ENCODE measurements at regions not wholly inside any gene's neighbourhood (a gene's known extent, or its start where the extent isn't known, plus 50 kb on each side); places are given as distances from the start of the nearest gene placed in this dataset.

GRCh38 chr1:239943761-239944160 lies 147.9 kb upstream of the FMN2 start:
- Mint-ChIP-seq H3K36me3 (ENCODE audit: low read depth) (no peaks in the 10 kb centered on the region), H3K4me3 (no peak overlapping the region), H3K27ac (no peak overlapping the region), H3K4me1 (no peaks in the 10 kb centered on the region), H3K9me3 (peaks cover 9% of the 10 kb centered on the region), H3K27me3 (no peaks in the 10 kb centered on the region)
- DNase-seq: no peak
- intact Hi-C loops (cut with micrococcal nuclease): no loop called here

- intact Hi-C loops (cut with micrococcal nuclease): no loop called here
- H3K27me3 Mint-ChIP-seq: no peaks in the 10 kb centered on the region
- H3K4me1 Mint-ChIP-seq: no peaks in the 10 kb centered on the region
- no peak overlapping the region for H3K4me3 Mint-ChIP-seq
- no peak overlapping the region for H3K27ac Mint-ChIP-seq
- H3K9me3 Mint-ChIP-seq: peaks cover 9% of the 10 kb centered on the region
- no peaks in the 10 kb centered on the region for H3K36me3 Mint-ChIP-seq (ENCODE audit: low read depth)
- no peak for DNase-seq
Measured at GRCh38 chr1:239944666-239945065, 147.0 kb upstream of the FMN2 start.

- intact Hi-C loops (cut with micrococcal nuclease): no loop called here
- no peak for DNase-seq
- Mint-ChIP-seq H3K27me3 (no peaks in the 10 kb centered on the region), H3K4me1 (no peaks in the 10 kb centered on the region), H3K36me3 (ENCODE audit: low read depth) (no peaks in the 10 kb centered on the region), H3K4me3 (no peak overlapping the region), H3K27ac (no peak overlapping the region), H3K9me3 (peaks cover 9% of the 10 kb centered on the region)
Measured at GRCh38 chr1:239947801-239948200, 143.9 kb upstream of the FMN2 start.

- H3K4me3 Mint-ChIP-seq: no peak overlapping the region
- no peaks in the 10 kb centered on the region for H3K27me3 Mint-ChIP-seq
- peak; percentile 83 for DNase-seq
- no peak overlapping the region for H3K27ac Mint-ChIP-seq
- intact Hi-C loops (cut with micrococcal nuclease): loop anchor here (2.0 kb wide), 1 partner anchor 25 kb away; no protein-coding TSS in a partner anchor
- no peaks in the 10 kb centered on the region for H3K4me1 Mint-ChIP-seq
- H3K36me3 Mint-ChIP-seq (ENCODE audit: low read depth): no peaks in the 10 kb centered on the region
- H3K9me3 Mint-ChIP-seq: no peaks in the 10 kb centered on the region
Measured at GRCh38 chr1:239951511-239952140, 140.1 kb upstream of the FMN2 start.

- intact Hi-C loops (cut with micrococcal nuclease): no loop called here
Measured at GRCh38 chr1:239952348-239953308, 139.1 kb upstream of the FMN2 start.

GRCh38 chr1:239954836-239955235 lies 136.8 kb upstream of the FMN2 start:
- no peaks in the 10 kb centered on the region for H3K36me3 Mint-ChIP-seq (ENCODE audit: low read depth)
- no peaks in the 10 kb centered on the region for H3K4me1 Mint-ChIP-seq
- no peaks in the 10 kb centered on the region for H3K9me3 Mint-ChIP-seq
- intact Hi-C loops (cut with micrococcal nuclease): no loop called here
- no peak for DNase-seq
- no peak overlapping the region for H3K4me3 Mint-ChIP-seq
- peaks cover 3% of the 10 kb centered on the region for H3K27me3 Mint-ChIP-seq
- no peak overlapping the region for H3K27ac Mint-ChIP-seq

More at GRCh38 chr1:239952348-239953308, 139.1 kb upstream of the FMN2 start:
- no peaks in the 10 kb centered on the region for H3K27me3 Mint-ChIP-seq
- no peaks in the 10 kb centered on the region for H3K9me3 Mint-ChIP-seq
- no peaks in the 10 kb centered on the region for H3K4me1 Mint-ChIP-seq
- no peak overlapping the region for H3K4me3 Mint-ChIP-seq
- no peaks in the 10 kb centered on the region for H3K36me3 Mint-ChIP-seq (ENCODE audit: low read depth)
- DNase-seq: peak; percentile 56
- H3K27ac Mint-ChIP-seq: no peak overlapping the region

GRCh38 chr1:239955431-239955830 lies 136.3 kb upstream of the FMN2 start:
- H3K9me3 Mint-ChIP-seq: no peaks in the 10 kb centered on the region
- DNase-seq: peak; percentile 37
- H3K27me3 Mint-ChIP-seq: peaks cover 3% of the 10 kb centered on the region
- H3K4me1 Mint-ChIP-seq: no peaks in the 10 kb centered on the region
- no peaks in the 10 kb centered on the region for H3K36me3 Mint-ChIP-seq (ENCODE audit: low read depth)
- H3K4me3 Mint-ChIP-seq: no peak overlapping the region
- H3K27ac Mint-ChIP-seq: no peak overlapping the region
- intact Hi-C loops (cut with micrococcal nuclease): no loop called here

- Mint-ChIP-seq H3K9me3 (no peaks in the 10 kb centered on the region), H3K4me1 (no peaks in the 10 kb centered on the region), H3K27ac (no peak overlapping the region), H3K27me3 (peaks cover 3% of the 10 kb centered on the region), H3K36me3 (ENCODE audit: low read depth) (no peaks in the 10 kb centered on the region), H3K4me3 (no peak overlapping the region)
- intact Hi-C loops (cut with micrococcal nuclease): no loop called here
- DNase-seq: peak; percentile 33
Measured at GRCh38 chr1:239956263-239956662, 135.4 kb upstream of the FMN2 start.

GRCh38 chr1:239958063-239958462 lies 133.6 kb upstream of the FMN2 start:
- intact Hi-C loops (cut with micrococcal nuclease): no loop called here
- H3K4me1 Mint-ChIP-seq: no peaks in the 10 kb centered on the region
- H3K27ac Mint-ChIP-seq: no peak overlapping the region
- H3K36me3 Mint-ChIP-seq (ENCODE audit: low read depth): no peaks in the 10 kb centered on the region
- H3K9me3 Mint-ChIP-seq: no peaks in the 10 kb centered on the region
- peaks cover 3% of the 10 kb centered on the region for H3K27me3 Mint-ChIP-seq
- H3K4me3 Mint-ChIP-seq: no peak overlapping the region
- no peak for DNase-seq

GRCh38 chr1:239960366-239960765 lies 131.3 kb upstream of the FMN2 start:
- Mint-ChIP-seq H3K4me1 (no peaks in the 10 kb centered on the region), H3K4me3 (no peak overlapping the region), H3K36me3 (ENCODE audit: low read depth) (no peaks in the 10 kb centered on the region), H3K27me3 (peaks cover 3% of the 10 kb centered on the region), H3K27ac (no peak overlapping the region), H3K9me3 (no peaks in the 10 kb centered on the region)
- no peak for DNase-seq
- intact Hi-C loops (cut with micrococcal nuclease): no loop called here

GRCh38 chr1:239963856-239964255 lies 127.8 kb upstream of the FMN2 start:
- Mint-ChIP-seq H3K27ac (no peak overlapping the region), H3K9me3 (no peaks in the 10 kb centered on the region), H3K4me3 (no peak overlapping the region), H3K36me3 (ENCODE audit: low read depth) (no peaks in the 10 kb centered on the region), H3K4me1 (no peaks in the 10 kb centered on the region), H3K27me3 (peaks cover under 1% of the 10 kb centered on the region)
- intact Hi-C loops (cut with micrococcal nuclease): no loop called here
- DNase-seq: no peak

GRCh38 chr1:239976130-239976968 lies 115.3 kb upstream of the FMN2 start:
- no peak overlapping the region for H3K27ac Mint-ChIP-seq
- no peaks in the 10 kb centered on the region for H3K4me1 Mint-ChIP-seq

GRCh38 chr1:239977416-239977815 lies 114.3 kb upstream of the FMN2 start:
- DNase-seq: no peak
- intact Hi-C loops (cut with micrococcal nuclease): loop anchor here (2.0 kb wide), 1 partner anchor 27 kb away; no protein-coding TSS in a partner anchor
- Mint-ChIP-seq H3K27ac (no peak overlapping the region), H3K4me3 (no peak overlapping the region), H3K27me3 (no peaks in the 10 kb centered on the region), H3K4me1 (no peaks in the 10 kb centered on the region), H3K36me3 (ENCODE audit: low read depth) (no peaks in the 10 kb centered on the region), H3K9me3 (no peaks in the 10 kb centered on the region)

More at GRCh38 chr1:239976130-239976968, 115.3 kb upstream of the FMN2 start:
- Mint-ChIP-seq H3K9me3 (no peaks in the 10 kb centered on the region), H3K4me3 (no peak overlapping the region), H3K27me3 (no peaks in the 10 kb centered on the region), H3K36me3 (ENCODE audit: low read depth) (no peaks in the 10 kb centered on the region)
- intact Hi-C loops (cut with micrococcal nuclease): loop anchor here (2.0 kb wide), 1 partner anchor 26 kb away; no protein-coding TSS in a partner anchor
- DNase-seq: peak; percentile 82

Data from activated CD4-positive, alpha-beta T cell treated with anti-CD3 and anti-CD28 coated beads, Interleukin-2, amount 10 ng/mL, durations not matched to agents 24 days and 14 days (primary cell).